ENCODE measurements at regions not wholly inside any gene's neighbourhood (a gene's known extent, or its start where the extent isn't known, plus 50 kb on each side); places are given as distances from the start of the nearest gene placed in this dataset.

GRCh38 chr2:189300916-189301315 lies 121.4 kb upstream of the COL5A2 start:
- H3K4me3 Mint-ChIP-seq: peak overlapping the region; percentile 79
- peaks cover 4% of the 10 kb centered on the region for H3K9me3 Mint-ChIP-seq
- Histone ChIP-seq H3K4me1 (ENCODE audit: insufficient read depth, low read length) (peaks cover 42% of the 10 kb centered on the region), H3K27me3 (ENCODE audit: control insufficient read depth in 1 of 2, insufficient read depth in 2 of 2, low read length in 2 of 2) (no peaks in the 10 kb centered on the region), H3K9me3 (ENCODE audit: control insufficient read depth in 1 of 2, insufficient read depth in 1 of 2, low read length in 2 of 2) (no peaks in the 10 kb centered on the region), H3K27ac (ENCODE audit: low read depth in 1 of 2, low read length in 2 of 2) (peak overlapping the region in 1 of 2 donors; percentile 1), H3K4me3 (ENCODE audit: low read length) (no peak overlapping the region), H3K36me3 (ENCODE audit: insufficient read depth, low read length) (no peaks in the 10 kb centered on the region)
- POLR2A ChIA-PET: interaction anchor here (1.3 to 1.4 kb wide), 2 partner anchors 12 to 280 kb away, joined by 3 read pairs; partner anchors contain the start of gene SLC40A1
- H3K27ac Mint-ChIP-seq: peak overlapping the region; percentile 76
- no peaks in the 10 kb centered on the region for H3K27me3 Mint-ChIP-seq
- intact Hi-C loops (cut with DNase I, micrococcal nuclease): no loop called here
- peaks cover 96% of the 10 kb centered on the region for H3K4me1 Mint-ChIP-seq (ENCODE audit: low read depth)
- ATAC-seq (ENCODE audit: poor library complexity) (peak; percentile 61), DNase-seq (peak in 11 of 14 experiments; percentile 9 to 86 (median 31))
- H3K36me3 Mint-ChIP-seq (ENCODE audit: low read depth): no peaks in the 10 kb centered on the region
- CTCF ChIA-PET: no interaction called here
- TF ChIP-seq CTCF (IDR thresholded peaks at IDR 0.05): no peak

- TF ChIP-seq CTCF (IDR thresholded peaks at IDR 0.05): no peak
- ChIA-PET CTCF (interaction anchor here (1.1 kb wide), 1 partner anchor 104 kb away, joined by 3 read pairs; no protein-coding TSS in a partner anchor), POLR2A (no interaction called here)
- Mint-ChIP-seq H3K9me3 (peaks cover 4% of the 10 kb centered on the region), H3K4me3 (no peak overlapping the region), H3K27ac (peak overlapping the region; percentile 85), H3K27me3 (no peaks in the 10 kb centered on the region), H3K36me3 (ENCODE audit: low read depth) (no peaks in the 10 kb centered on the region), H3K4me1 (ENCODE audit: low read depth) (peaks cover 92% of the 10 kb centered on the region)
- Histone ChIP-seq H3K36me3 (ENCODE audit: insufficient read depth, low read length) (no peaks in the 10 kb centered on the region), H3K9me3 (ENCODE audit: control insufficient read depth in 1 of 2, insufficient read depth in 1 of 2, low read length in 2 of 2) (no peaks in the 10 kb centered on the region), H3K27me3 (ENCODE audit: control insufficient read depth in 1 of 2, insufficient read depth in 2 of 2, low read length in 2 of 2) (no peaks in the 10 kb centered on the region), H3K4me1 (ENCODE audit: insufficient read depth, low read length) (peaks cover 39% of the 10 kb centered on the region), H3K4me3 (ENCODE audit: low read length) (no peak overlapping the region), H3K27ac (ENCODE audit: low read depth in 1 of 2, low read length in 2 of 2) (no peak overlapping the region)
- no peak for DNase-seq
- no peak for ATAC-seq (ENCODE audit: poor library complexity)
- intact Hi-C loops (cut with DNase I, micrococcal nuclease): no loop called here
Observed at GRCh38 chr2:189302274-189302948, 122.8 kb upstream of the COL5A2 start.

- no peaks in the 10 kb centered on the region for H3K27me3 Mint-ChIP-seq
- Histone ChIP-seq H3K27me3 (ENCODE audit: control insufficient read depth in 1 of 2, insufficient read depth in 2 of 2, low read length in 2 of 2) (no peaks in the 10 kb centered on the region), H3K4me3 (ENCODE audit: low read length) (no peak overlapping the region), H3K9me3 (ENCODE audit: control insufficient read depth in 1 of 2, insufficient read depth in 1 of 2, low read length in 2 of 2) (no peaks in the 10 kb centered on the region), H3K4me1 (ENCODE audit: insufficient read depth, low read length) (peaks cover 32% of the 10 kb centered on the region), H3K27ac (ENCODE audit: low read depth in 1 of 2, low read length in 2 of 2) (peak overlapping the region in 1 of 2 donors; percentile 1), H3K36me3 (ENCODE audit: insufficient read depth, low read length) (no peaks in the 10 kb centered on the region)
- intact Hi-C loops (cut with DNase I, micrococcal nuclease): no loop called here
- peak overlapping the region; percentile 74 for H3K4me3 Mint-ChIP-seq
- ChIA-PET CTCF (interaction anchor here (0.6 kb wide), 1 partner anchor 10 kb away, joined by 3 read pairs; no protein-coding TSS in a partner anchor), POLR2A (interaction anchor here (0.9 to 1.3 kb wide), 5 partner anchors 8 to 276 kb away, joined by 3 to 5 read pairs (median 3); partner anchors contain the start of gene SLC40A1)
- peaks cover 78% of the 10 kb centered on the region for H3K4me1 Mint-ChIP-seq (ENCODE audit: low read depth)
- H3K9me3 Mint-ChIP-seq: peaks cover 4% of the 10 kb centered on the region
- TF ChIP-seq CTCF (IDR thresholded peaks at IDR 0.05): no peak
- H3K36me3 Mint-ChIP-seq (ENCODE audit: low read depth): no peaks in the 10 kb centered on the region
- peak overlapping the region; percentile 85 for H3K27ac Mint-ChIP-seq
- peak in 13 of 14 experiments; percentile 17 to 86 (median 46) for DNase-seq
- ATAC-seq (ENCODE audit: poor library complexity): peak; percentile 92
Observed at GRCh38 chr2:189304360-189304759, 124.8 kb upstream of the COL5A2 start.

Data from CD4-positive, alpha-beta T cell (primary cell).